Activated CD8-positive, alpha-beta T cell treated with anti-CD3 and anti-CD28 coated beads for 36 hours (primary cell): ENCODE measurements at regions not wholly inside any gene's neighbourhood (a gene's known extent, or its start where the extent isn't known, plus 50 kb on each side); places are given as distances from the start of the nearest gene placed in this dataset.

ENCODE experiments used
- ATAC-seq: fragments of 200-7000 bp; cut with Tn5 transposase; one replicate; pipeline ENCODE4 v1.10.0; 2021; ENCODE audit warnings: mild to moderate bottlenecking, moderate library complexity
- CTCF ChIA-PET: fragments of 350-600 bp; sonication (Branson Sonifier 250); formaldehyde crosslinking; loops from one replicate; lab custom pipeline; 2021; ENCODE audit warnings: antibody characterized with exemption; lab: Charles Lee
- POLR2A ChIA-PET: fragments of 350-600 bp; sonication (Branson Sonifier 250); formaldehyde crosslinking; loops from one replicate; lab custom pipeline; 2021; ENCODE audit warnings: antibody characterized with exemption; lab: Charles Lee
- DNase-seq: peaks from one replicate; pipeline ENCODE4 v3.0.0-alpha.2; 2020
- H3K27ac Mint-ChIP-seq: one replicate; pipeline ENCODE4 v1.8.0; 2021; ENCODE audit warnings: mild to moderate bottlenecking, mixed read lengths
- H3K27me3 Mint-ChIP-seq: one replicate; pipeline ENCODE4 v1.8.0; 2021; ENCODE audit warnings: mixed read lengths
- H3K36me3 Mint-ChIP-seq: one replicate; pipeline ENCODE4 v1.8.0; 2021; ENCODE audit warnings: low read depth, mixed read lengths
- H3K4me1 Mint-ChIP-seq: one replicate; pipeline ENCODE4 v1.8.0; 2021; ENCODE audit warnings: low read depth, mixed read lengths
- H3K4me3 Mint-ChIP-seq: one replicate; pipeline ENCODE4 v1.8.0; 2021; ENCODE audit warnings: mild to moderate bottlenecking, moderate library complexity, mixed read lengths
- H3K9me3 Mint-ChIP-seq: one replicate; pipeline ENCODE4 v1.8.0; 2021; ENCODE audit warnings: mixed read lengths
- intact Hi-C: fragments of 100-400 bp; cut with micrococcal nuclease; formaldehyde crosslinking; loops from one replicate; pipeline ENCODE4 v1.10.0; 2022
- TF ChIP-seq, protein P1 (sequence below): fragments of 200-600 bp; IDR thresholded peaks from one replicate; pipeline ENCODE4 v1.8.0; 2022; ENCODE audit warnings: antibody characterized with exemption, mild to moderate bottlenecking

DNA sequence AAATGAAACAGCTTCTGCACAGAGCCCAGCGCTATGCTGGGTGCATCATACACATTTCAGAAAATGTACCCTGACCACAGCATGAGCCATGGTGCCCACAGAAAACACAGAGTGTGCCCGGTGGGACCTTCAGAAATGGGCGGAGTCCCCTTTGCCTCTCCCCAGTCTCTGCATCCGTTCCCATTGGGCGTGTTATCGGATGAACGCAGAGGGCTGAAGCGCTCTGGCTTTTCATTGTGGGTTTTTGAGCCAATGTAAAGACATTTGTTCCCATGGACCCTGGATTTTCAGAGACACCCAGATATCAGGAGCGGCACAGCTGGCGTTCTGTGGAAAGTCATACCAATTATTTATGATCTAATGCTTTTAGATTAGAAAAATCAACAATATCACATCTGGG is 99.8 kb downstream of the DACT2 start:
- Mint-ChIP-seq H3K36me3 (no peaks in the 10 kb centered on the region), H3K9me3 (no peaks in the 10 kb centered on the region), H3K4me1 (no peaks in the 10 kb centered on the region), H3K27me3 (peaks cover 3% of the 10 kb centered on the region), H3K4me3 (no peak overlapping the region), H3K27ac (no peak overlapping the region)
- POLR2A ChIA-PET: no interaction called here
- ATAC-seq (no peak), DNase-seq (no peak)
- CTCF ChIA-PET: no interaction called here
- intact Hi-C loops: no loop called here
- TF ChIP-seq, protein P1, sequence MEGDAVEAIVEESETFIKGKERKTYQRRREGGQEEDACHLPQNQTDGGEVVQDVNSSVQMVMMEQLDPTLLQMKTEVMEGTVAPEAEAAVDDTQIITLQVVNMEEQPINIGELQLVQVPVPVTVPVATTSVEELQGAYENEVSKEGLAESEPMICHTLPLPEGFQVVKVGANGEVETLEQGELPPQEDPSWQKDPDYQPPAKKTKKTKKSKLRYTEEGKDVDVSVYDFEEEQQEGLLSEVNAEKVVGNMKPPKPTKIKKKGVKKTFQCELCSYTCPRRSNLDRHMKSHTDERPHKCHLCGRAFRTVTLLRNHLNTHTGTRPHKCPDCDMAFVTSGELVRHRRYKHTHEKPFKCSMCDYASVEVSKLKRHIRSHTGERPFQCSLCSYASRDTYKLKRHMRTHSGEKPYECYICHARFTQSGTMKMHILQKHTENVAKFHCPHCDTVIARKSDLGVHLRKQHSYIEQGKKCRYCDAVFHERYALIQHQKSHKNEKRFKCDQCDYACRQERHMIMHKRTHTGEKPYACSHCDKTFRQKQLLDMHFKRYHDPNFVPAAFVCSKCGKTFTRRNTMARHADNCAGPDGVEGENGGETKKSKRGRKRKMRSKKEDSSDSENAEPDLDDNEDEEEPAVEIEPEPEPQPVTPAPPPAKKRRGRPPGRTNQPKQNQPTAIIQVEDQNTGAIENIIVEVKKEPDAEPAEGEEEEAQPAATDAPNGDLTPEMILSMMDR: no peak

DNA sequence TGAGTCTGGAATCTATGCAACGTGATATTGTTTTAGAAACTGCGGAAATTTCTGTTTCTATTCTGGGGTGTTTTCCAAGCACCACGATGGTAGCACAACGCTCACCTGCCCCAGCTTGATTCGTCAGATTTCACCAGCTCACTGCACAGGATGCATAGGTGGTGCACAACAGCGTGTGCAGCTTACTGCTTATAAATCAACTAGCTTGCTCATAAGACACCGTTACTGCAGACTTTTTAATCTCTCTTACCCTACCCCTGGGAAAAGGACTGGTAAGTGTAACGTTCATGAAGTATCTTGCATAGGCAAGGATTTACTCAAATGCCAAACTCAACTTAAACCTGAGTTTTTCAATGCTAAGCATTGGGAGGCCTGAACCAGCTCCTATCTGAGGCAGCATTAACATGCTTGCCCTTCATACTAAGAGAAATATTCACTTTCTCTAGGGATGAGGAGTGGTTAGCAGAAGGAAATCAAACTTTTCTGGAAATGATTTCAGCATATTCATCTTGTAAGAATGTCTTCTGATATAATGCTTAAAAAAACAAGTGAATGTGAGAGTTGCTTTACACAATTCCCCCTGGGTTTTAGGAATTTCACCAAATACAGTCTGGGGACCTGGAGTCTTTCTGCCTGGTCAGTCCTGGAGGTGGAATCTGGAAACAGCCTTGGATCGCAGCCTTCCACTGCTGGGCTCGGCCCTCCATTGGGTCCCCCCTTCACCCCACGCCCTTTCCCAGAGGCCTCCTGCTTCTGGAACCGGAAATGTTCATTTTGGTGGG is 100.6 kb downstream of the DACT2 start:
- TF ChIP-seq, protein P1: no peak
- DNase-seq: no peak
- no peak overlapping the region for H3K4me3 Mint-ChIP-seq
- intact Hi-C loops: no loop called here
- H3K27ac Mint-ChIP-seq: no peak overlapping the region
- ChIA-PET POLR2A (no interaction called here), CTCF (no interaction called here)
- no peaks in the 10 kb centered on the region for H3K9me3 Mint-ChIP-seq
- ATAC-seq: no peak
- no peaks in the 10 kb centered on the region for H3K4me1 Mint-ChIP-seq
- peaks cover 2% of the 10 kb centered on the region for H3K27me3 Mint-ChIP-seq
- H3K36me3 Mint-ChIP-seq: no peaks in the 10 kb centered on the region

DNA sequence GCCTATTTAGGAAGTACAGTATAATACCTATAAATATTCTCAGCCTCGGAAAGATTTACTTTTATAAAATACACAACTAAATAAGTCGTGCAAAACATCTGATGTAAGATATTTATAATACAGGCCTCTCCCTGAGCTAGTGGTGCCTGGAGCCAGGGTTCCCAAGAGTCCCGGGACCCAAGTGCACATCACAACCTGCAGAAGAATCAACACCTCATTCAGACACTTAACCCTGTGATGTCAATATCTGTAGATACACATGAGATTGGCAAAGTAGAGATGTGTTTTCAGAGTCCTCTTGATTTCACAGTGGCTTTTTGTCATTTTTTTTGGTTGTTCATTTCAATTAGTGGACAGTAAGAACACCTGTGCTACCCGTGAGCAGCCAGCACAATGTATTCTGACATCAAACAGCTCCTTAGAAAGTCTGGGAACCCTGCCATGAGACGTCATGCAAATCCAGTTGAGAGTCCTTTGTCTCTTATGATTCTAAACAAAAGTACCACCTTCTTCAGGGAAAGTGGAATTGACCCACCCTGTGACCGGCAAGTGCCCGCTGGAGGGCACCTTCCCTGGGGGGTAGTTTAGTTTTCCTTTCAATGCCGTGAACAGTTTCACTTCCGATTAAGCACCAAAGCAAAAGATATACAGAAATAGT is 101.6 kb downstream of the DACT2 start:
- H3K4me3 Mint-ChIP-seq: no peak overlapping the region
- no peaks in the 10 kb centered on the region for H3K4me1 Mint-ChIP-seq
- no peak for ATAC-seq
- TF ChIP-seq, protein P1: no peak
- H3K9me3 Mint-ChIP-seq: no peaks in the 10 kb centered on the region
- ChIA-PET POLR2A (no interaction called here), CTCF (interaction anchor here (0.7 kb wide), 1 partner anchor 517 kb away, joined by 3 read pairs; no protein-coding TSS in a partner anchor)
- no peaks in the 10 kb centered on the region for H3K36me3 Mint-ChIP-seq
- intact Hi-C loops: no loop called here
- no peak overlapping the region for H3K27ac Mint-ChIP-seq
- no peak for DNase-seq
- H3K27me3 Mint-ChIP-seq: peaks cover 2% of the 10 kb centered on the region

DNA sequence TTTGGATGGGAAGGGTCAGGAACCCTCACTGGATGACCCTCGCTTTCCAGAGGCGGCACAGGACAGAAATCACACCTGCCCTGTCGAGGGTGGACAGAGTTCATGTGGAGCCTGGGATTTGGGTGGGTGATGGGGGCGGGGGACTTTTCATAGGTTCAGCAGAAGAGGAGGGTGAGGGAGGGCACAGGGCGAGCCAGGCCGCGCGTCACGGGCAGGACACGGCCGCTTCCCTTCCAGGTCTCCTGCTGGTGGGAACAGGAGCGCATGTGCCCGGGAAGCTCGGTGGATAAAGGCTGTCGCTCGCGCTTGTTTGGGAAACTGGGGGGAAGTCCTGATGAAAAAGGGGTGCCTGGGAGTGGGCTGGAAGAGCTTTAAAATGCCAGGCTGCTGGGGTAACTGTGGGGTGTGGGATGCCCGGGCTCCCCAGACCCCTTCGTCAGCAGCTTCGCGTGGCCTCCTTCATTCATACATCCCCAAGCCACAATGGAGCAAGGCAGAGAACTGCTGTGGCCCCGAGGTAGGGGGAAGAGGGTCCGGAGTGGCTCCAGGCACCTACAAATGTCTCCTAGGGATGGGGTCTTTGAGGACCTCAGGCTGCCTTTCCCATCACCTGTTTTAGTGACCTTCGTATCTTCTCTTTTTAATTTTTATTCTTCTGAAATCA is 102.2 kb downstream of the DACT2 start:
- no peak overlapping the region for H3K27ac Mint-ChIP-seq
- no peak for DNase-seq
- intact Hi-C loops: no loop called here
- no peaks in the 10 kb centered on the region for H3K4me1 Mint-ChIP-seq
- POLR2A ChIA-PET: interaction anchor here (0.6 kb wide), 1 partner anchor 69 kb away, joined by 3 read pairs; no protein-coding TSS in a partner anchor
- ATAC-seq: no peak
- H3K4me3 Mint-ChIP-seq: no peak overlapping the region
- peaks cover 2% of the 10 kb centered on the region for H3K27me3 Mint-ChIP-seq
- CTCF ChIA-PET: interaction anchor here (0.7 kb wide), 1 partner anchor 518 kb away, joined by 3 read pairs; no protein-coding TSS in a partner anchor
- TF ChIP-seq, protein P1: no peak
- H3K9me3 Mint-ChIP-seq: no peaks in the 10 kb centered on the region
- no peaks in the 10 kb centered on the region for H3K36me3 Mint-ChIP-seq
